GM12872 (cell line): ENCODE measurements at regions not wholly inside any gene's neighbourhood (a gene's known extent, or its start where the extent isn't known, plus 50 kb on each side); places are given as distances from the start of the nearest gene placed in this dataset.

Experiments
- TF ChIP-seq, protein P1 (sequence below): IDR thresholded peaks from 3 replicates; pipeline ENCODE4 v1.5.1; 2011; ENCODE audit warnings: low read depth, mild to moderate bottlenecking, low read length, moderate library complexity; ENCODE audit not compliant: insufficient read depth

DNA sequence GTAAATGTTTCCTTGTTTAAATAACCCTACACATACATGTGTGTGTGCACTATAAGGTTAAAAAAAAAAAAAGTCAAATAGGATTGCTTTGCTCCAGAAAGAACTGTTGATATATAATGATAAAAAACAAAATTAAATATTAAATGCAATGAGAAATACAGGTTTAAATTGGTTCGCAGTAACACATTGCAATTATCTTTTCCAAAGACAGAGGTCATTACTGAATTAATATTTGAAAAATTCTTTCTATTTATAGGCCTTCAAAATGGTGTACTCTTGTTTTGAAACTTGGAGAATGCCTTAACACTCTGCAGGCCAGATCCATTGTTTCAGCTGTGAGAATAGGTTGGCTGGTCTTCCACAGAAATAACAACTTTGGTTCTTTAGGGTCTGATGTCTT lies 319.0 kb upstream of the NUDT12 start:
- TF ChIP-seq, protein P1, sequence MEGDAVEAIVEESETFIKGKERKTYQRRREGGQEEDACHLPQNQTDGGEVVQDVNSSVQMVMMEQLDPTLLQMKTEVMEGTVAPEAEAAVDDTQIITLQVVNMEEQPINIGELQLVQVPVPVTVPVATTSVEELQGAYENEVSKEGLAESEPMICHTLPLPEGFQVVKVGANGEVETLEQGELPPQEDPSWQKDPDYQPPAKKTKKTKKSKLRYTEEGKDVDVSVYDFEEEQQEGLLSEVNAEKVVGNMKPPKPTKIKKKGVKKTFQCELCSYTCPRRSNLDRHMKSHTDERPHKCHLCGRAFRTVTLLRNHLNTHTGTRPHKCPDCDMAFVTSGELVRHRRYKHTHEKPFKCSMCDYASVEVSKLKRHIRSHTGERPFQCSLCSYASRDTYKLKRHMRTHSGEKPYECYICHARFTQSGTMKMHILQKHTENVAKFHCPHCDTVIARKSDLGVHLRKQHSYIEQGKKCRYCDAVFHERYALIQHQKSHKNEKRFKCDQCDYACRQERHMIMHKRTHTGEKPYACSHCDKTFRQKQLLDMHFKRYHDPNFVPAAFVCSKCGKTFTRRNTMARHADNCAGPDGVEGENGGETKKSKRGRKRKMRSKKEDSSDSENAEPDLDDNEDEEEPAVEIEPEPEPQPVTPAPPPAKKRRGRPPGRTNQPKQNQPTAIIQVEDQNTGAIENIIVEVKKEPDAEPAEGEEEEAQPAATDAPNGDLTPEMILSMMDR = no peak

DNA sequence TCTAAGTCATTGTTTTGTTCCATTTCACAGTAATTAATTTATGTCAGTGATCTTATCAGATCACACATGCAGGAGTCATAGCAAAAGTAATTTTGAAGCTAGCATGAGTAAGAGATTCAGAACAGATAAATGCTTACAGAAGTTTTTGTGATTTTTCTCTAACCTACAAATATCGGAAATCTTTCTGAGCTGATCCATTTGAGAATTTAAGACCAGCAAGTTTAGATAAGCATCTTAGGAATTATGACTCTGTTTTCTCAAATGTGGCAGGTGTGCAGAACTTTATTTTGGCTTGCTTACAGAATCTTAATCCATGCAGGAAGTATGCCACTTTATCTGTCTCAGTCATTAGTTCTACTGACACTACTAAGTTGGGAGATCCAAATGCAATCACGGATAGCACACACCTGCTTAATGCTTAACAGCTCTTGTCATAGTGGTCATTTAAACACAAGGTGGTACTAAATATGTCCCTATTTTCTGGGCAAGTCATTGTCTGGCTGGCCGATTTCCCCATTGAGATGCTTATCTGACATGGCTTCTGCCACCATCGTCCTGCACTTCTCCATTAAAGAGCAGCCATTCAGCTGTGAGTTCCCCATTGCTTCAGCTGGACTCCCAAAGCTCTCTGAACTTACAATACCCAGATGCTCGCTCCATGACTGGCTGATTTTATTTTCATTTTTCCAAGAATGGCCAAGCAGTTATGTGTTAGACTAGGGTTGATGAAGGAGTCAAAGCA lies 305.4 kb upstream of the NUDT12 start:
- TF ChIP-seq, protein P1 = no peak

DNA sequence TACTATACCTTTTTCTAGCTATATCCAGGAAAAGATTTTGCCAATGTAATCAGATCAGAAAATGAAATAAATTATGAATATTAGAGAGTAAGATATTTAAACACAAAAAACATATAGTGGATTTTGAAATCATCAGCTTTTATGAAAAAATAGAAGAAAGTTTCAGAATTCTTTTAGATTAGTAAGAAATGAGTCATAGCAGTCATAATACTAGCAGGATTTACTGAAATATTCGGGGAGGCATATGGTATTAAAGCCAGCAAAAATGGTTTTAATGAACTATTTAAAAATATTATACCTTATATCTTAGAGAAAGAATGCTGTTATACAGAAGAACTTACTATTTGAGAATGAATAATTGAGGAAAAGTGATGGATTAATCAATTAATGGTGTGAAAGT lies 303.6 kb upstream of the NUDT12 start:
- TF ChIP-seq, protein P1 = no peak

DNA sequence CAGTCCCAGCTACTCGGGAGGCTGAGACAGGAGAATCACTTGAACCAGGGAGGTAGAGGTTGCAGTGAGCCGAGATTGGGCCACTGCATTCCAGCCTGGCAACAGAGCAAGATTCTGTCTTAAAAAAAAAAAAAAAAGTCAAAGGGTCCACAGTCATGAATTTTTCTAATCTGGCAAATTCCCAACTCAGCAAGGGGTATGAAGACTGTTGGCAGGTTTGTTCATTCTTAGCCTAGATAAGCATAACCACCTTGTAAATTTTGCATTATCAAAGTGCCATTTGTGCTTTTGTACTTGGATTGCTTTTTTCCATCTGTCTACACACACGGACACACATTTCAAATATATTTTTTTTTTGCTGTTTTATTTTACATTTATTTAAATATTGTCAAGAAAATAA lies 299.8 kb upstream of the NUDT12 start:
- TF ChIP-seq, protein P1 = no peak

DNA sequence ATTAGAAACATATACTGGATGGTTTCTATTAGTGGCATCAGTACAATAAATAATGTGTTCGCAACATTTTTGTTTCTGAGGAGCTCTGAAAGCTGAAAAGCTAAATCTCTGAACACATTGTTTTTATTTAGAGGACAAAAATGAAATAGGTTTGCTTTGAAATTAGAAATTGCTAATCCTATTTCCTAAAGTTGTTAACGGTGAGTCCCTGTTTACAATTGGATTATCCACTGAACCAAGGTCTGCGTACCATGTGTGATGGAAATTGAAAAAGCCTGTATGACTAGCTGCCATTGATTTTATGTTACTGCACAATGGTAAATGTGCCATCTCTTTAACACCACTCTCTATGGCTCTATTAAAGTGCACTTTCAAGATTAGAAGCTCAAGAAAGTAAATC lies 297.7 kb upstream of the NUDT12 start:
- TF ChIP-seq, protein P1 = no peak

DNA sequence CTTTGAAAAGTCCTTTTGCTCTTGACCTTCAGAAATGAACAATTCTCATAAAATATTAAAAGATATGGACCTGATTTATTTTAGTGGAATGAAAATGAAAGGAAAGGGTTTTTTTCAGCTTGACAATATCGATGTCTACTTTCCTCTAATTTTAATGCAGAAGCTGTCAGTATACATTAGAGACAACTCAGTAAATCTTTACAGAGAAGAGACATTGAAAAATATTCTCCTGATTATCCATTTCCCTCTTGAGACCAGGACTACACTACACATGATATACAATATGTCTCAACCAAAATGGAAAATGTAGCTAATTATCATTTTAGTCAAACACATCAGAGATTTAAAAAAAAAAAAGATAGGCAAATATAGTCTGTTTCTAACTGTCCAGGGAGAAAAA lies 288.5 kb upstream of the NUDT12 start:
- TF ChIP-seq, protein P1 = no peak

DNA sequence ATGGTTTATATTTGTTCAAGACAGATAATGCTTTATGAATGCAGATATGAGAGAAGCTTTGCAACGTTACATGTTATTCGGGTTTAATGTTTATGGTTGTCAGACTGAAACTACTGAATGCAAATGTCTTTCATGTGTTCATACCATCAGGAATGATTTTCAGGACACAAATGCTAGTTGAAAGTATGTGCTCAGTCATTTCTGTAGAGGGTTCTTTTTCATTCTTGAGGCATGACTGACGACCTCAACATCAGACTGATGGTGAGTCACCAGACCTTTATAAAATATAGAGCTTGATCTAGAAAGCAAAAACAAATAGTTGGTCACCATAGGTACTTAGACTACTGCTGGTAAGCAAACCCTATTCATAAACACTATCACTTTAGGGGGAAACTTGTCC lies 287.3 kb upstream of the NUDT12 start:
- TF ChIP-seq, protein P1 = no peak

DNA sequence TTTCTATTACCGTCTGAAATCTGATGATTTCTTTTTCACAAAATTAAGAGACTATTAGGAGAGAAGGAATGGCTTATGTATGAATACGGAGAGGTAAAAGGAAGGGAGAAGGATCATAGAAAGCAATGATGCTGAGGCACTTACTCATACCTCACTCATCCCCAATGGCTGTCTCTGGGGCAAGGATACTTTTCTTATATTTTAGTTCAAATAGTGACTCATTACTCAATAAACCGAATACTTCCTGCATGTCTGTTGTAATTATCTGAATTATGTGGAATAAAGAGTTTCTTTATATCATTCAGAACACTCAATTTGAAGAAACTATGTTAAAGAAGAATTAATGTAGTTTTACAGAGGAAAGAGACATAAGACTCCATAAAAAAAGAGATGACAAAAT lies 284.5 kb upstream of the NUDT12 start:
- TF ChIP-seq, protein P1 = no peak
